HG02970 (cell line): ENCODE measurements at regions not wholly inside any gene's neighbourhood (a gene's known extent, or its start where the extent isn't known, plus 50 kb on each side); places are given as distances from the start of the nearest gene placed in this dataset.

Experiments
- ATAC-seq: cut with Tn5 transposase; IDR thresholded peaks from one replicate; pipeline ENCODE4 v1.9.1; 2021; ENCODE audit warnings: mild to moderate bottlenecking, moderate library complexity, moderate number of reproducible peaks; ENCODE audit not compliant: unreplicated experiment, low FRiP score

DNA sequence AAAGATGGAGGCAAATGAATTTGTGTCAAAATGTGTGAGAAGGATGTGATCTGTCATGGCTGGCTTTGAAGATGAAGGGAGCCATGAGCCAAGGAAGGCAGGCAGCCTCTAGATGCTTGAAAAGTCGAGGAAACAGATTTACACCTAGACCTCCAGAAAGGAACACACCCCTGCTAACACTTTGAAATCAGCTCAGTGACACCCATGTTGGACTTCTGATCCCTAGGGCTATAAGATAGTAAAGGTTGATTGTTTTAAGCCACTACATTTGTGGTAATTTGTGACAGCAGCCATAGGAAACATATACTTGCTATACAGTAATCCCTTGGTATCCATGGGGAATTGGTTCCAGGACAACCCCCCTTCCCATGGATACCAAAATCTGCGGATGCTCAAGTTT, 80.5 kb upstream of the DYRK2 start:
- ATAC-seq: no peak

DNA sequence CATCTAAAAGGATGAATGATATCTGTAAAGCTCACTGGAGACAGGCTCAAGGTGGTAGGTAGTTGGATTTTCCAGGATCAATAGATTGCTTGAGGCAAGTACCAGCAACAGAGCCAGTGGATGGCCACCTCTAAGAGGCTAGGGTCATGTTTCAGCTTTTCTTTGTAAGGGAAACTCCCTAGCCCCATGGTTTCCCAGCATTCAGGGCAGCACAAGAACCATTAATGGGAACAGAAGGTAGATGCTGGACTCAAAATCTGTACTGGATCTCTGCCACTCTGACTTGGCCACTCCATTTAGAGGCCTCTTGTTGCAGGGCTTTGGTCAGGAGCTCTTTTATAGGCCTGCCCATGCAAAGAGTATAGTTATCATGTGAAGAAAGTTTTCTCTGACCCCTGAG, 76.1 kb upstream of the DYRK2 start:
- no peak for ATAC-seq

DNA sequence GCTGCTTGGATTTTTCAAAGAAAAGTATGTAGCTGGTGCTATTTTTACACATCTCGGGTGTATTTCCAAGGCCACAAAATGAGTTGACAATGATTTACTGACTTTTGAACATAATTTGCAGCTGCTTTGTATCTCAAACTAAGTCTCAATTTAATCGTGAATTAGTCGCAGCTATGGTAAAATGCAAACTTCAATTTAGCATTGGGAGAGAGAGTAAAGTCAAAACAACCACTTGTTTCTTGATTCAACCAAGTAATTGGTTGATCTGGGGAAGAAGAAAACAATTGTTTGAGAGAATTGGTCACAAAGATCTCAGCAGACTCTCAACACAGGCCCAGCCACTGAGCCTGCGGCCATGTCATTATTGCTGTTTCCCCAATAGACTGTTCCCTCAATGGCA, 75.0 kb upstream of the DYRK2 start:
- no peak for ATAC-seq

DNA sequence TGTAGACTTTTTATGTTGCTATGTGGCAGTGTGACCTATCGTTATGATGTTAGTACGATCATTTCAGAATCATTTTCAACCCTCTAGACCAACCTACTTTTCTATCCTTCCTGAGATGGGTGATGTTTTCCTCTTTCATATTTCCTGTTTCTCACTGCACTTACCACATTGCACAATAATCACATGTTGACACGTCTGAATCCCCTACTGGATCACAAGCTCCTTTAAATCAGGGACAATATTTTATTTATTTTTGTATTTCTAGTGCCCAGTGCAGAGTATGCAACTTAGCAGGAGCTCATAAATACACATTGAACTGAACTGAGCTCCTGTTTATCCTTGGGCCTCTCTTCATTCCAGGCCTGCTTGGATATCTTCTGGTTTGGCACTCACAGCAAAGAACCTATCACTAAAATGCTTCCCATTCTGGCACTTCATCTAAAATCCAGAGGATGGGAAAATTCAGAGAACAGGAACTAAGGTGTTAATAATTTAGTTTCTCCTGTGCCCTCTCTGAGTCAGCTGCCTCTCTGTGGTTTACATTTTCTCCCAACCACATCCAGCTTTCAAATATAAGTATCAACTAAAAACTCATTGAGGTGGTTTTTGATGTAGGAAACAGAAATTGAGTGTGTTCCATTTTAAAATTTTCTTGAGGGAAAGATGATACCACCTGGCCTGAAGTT, 69.4 kb upstream of the DYRK2 start:
- ATAC-seq: no peak

DNA sequence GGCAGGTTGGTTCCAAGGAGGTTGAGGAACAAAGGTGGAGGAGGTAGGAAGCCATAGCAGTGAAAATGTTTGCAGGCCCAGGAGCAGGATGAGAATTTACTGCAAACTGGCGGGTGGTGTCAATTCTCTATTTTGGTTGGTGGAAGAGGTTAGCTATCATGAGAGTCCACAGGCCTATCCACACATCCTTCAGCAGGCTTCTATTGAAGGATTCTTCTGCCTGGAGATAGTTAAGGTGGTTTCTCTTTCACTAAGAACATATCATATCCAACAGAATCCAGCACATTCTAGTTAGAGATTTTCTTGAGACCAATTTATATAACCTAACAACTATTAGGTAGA, 68.9 kb upstream of the DYRK2 start:
- no peak for ATAC-seq

DNA sequence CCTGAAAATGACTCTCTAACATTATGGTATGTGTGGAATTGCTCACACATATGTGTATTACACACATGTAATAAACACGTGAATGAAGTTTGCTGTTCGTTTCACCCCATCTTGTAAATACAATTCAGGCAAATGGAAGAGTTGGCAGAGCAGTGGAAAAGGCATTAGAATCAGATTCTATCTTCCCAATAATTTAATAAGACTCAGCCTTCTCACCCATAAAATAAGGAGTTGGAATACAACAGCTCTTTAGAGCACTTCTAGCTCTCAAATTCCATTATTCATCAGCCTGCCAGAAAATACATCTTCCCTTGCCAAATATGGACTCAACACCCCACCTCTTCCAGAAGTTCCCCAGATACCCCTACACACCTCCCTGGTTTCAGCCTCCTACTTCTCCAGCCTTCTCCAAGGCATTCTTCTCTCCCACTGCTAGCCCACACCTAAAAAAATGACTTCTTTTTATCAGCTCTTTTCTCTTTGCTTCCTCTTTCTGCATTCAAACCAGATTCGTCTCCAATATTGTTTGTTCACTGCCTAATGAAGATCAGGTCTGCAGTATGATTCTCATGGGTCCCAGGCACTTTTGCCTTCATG, 66.2 kb upstream of the DYRK2 start:
- ATAC-seq: no peak

DNA sequence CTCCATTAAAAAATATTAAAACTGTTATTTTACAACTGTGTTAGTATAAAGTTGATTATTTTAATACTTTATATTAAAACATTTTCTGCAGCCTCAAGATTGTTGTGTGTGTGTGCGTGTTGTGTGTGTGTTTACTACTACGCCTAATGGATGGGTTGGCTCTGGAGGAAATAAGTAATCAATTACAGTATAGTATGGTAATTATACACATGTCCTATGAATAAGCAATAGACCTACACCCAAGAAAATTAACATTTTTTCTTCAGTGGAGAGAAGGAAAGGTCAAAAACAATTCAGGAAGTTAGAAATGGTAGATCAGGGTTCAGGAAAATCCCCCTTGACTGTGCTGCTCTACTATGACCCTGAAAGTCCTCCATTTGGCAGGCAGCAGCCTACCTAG, 65.7 kb upstream of the DYRK2 start:
- ATAC-seq: no peak

DNA sequence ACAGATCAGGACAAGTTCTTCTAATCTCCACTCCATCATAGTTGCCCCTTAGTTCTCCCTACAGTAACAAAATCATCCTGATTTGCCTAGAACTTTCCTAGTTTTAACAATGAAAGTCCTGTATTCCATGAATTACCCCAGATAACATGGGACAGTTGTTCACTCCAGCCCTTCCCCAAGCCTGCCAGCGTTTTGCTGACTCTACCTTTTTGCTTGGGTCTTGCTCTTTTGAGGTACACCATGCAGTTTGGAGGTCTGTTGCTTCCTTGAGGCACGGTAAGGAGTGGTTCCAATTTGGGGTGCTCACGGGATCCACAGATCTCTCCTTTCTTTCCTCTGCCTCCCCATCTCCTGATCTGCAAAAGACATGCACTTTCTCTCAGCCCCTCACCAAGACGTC, 61.6 kb upstream of the DYRK2 start:
- no peak for ATAC-seq

DNA sequence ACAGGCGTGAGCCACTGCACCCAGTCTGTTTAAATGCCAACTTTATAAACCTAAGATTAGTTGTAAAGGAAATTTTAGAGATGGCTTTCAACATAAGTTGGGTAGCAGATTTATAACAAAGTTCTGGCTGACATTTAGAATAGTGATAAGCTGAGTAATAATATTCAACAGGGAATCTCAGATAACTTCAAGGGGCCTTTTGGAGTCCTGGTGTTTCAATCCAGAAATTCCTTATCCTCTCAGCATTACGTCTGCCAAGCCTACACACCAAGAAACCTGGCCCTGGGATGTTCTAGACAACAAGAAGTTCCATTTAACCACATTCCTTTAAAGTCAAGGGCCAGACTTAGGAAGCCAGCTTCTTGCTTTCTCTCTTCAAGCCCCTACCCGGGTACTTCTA, 59.5 kb upstream of the DYRK2 start:
- no peak for ATAC-seq

DNA sequence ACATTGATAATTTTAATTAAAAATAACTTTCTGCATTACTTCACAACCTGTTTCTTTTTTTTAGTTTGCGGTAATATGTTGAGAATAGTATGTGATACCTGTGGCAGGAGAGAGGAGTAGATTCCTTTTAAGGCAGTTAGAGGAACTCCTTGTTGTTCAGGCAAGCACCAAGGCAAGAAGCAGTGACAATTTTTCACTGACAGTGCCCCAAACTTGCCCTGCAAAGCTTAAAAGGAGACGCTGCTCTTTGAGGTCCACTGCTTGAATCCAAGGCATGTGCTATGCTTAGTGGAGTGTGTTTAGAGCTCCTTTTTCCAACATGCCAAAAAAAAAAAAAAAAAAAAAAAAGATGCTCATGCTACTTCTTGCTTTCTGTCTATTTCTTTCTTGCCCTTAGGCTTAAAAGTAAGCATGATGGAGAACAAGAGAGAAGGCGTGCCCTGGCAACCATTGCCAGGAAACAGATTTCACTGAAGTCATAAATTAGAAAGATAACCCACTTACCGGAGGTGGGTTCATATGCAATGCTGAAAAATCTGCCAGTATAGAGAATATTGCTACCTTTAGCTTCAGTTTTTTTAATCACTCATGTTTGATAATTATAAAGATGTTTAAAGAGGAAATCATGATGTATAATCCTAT, 58.3 kb upstream of the DYRK2 start:
- no peak for ATAC-seq

DNA sequence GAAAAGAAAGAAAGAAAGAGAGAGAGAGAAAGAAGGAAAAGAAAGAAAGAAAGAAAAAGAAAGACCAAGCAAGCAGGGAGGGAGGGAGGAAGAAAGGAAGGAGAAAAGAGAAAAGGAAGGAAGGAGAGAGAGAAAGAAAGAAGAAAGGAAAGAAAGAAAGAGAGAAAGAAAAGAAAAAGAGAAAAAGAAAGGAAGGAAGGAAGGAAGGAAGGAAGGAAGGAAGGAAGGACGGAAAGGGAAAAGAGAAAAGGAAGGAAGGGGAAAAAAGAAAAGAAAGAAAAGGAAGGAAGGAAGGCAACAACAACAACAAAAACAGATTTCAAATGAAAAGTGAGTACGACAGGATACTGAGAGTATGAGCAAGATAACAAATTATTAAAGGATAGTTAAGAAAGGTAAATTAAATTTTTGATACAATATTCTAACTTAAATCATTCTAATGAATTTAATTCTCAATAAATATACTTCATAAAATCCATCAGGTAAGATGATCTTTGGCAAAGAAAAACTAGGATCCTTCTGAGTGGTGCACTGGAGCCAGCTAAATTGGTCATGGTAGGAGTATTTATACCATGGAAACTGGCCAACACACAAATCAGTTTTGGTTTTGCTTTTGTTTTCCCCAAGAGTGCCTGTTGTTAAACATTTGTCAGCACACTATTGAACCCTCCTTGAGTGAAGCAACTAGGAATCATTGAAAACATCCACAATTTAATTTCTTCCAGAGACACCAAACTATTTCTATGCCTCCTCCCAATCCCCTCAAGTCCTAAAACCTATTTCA, 56.1 kb upstream of the DYRK2 start:
- ATAC-seq: peak; percentile 56

DNA sequence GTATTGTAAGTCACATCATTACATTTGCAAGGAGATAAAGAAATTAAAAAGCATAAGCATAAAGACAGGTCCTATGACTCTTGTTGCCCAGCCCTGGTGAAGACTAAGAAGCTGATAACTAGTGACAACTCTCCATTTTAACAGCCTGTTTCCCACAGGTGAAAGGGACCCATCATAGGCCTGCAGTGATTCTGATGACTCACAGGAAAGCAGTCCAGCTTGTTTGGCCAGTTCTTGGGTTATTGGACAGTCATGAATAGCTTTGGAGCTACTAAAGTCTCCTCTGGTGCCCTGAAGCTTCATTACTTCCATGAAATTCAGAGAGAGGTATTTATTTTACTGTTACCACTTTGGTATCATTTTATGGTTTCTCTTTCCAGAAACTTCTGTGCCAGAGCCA, 55.5 kb upstream of the DYRK2 start:
- ATAC-seq: no peak

DNA sequence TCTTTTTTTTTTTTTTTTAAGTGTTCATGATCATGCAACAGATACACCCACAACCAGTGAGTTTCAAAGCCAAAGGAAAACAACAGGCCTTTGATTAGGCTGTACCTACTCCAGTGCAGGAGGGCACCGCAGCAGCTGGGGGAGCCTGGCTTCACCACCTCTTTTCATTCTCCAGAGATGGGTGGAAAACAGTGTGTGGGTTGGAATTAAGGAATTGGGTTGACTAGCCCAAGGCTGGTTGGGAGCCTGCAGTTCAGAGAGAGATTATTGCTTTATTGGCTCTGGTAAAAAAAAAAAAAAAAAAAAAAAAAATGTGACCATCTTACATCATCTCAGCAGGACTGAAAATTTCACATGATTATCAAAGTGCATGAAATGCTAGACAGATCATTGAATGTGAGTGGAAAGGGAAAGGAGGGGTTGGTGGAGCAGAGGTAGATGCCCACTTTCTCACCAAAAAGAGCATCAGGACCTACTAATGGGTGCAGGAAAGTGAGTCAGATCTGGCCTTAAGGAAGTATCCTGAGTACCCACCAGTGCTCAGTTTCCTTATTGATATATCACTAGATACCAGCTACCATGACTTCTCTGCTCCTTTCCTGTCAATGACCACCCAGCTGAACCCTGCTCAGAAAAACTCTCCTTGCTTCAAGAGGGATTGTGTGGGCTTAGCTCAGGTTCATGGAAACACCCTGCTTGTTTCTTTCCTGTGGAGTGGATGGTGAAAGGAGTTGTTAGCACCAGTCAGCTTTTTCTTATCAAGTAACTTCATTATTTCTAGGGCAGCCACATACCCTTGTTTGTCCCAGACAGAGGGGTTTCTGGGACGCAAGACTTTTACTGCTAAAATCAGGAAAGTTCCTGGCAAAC, 54.8 kb upstream of the DYRK2 start:
- ATAC-seq: no peak

DNA sequence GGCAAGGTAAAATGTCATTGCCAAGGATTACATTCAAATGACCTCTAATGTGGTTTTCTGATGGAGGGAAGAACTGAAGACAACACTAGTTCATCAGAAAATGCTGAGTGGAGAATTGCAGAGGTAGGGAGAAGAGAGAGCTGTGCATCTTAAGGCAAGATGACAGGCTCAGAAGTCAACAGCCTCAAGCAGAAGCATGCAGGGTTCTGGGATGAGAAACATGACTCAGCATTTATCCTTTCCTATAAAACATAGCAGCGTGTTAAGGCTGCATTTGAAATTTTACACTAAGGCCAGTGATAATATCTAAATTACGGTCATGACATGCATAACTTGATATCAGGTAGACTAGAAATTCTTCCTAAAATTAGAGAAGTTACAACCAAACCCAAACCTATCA, 53.7 kb upstream of the DYRK2 start:
- no peak for ATAC-seq

DNA sequence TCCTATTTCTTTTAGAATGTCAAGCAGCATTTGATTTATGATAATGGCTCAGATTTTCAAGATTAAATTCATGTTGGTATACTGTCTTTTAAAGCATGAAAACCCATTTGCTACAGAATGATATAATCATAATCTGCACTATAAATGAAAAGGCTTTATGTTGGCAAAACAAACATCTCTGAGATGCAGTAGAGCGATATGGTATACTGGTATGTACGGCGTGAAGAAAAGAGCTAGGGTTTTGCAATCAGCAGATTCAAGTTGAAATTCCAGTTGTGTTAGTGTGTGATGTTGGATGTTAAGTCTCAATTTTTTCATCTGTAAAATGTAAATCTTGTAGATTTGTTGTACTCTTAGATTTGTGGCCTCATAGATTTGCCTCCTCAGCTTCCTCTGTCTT, 53.2 kb upstream of the DYRK2 start:
- ATAC-seq: no peak

DNA sequence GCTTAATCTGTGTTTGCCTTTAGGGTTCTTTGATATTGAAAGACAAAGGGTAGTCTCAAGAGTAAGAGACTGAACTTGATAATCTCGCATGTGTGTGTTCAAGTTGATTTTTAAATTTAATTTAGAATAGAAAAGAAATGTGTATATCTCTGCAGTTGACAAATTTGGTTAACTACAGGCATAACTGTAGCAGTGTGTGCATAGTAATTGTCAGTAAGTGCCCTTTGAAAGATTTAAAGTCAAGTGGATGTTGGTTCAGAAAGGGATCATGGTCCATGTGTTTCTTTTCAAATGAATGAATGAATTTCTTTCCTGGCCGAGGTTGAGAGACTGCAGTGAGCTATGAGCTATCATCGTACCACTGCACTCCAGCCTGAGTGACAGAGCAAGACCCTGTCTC, 49.9 kb upstream of the DYRK2 start:
- no peak for ATAC-seq
